SU-DHL-6 (cell line): ENCODE measurements at regions not wholly inside any gene's neighbourhood (a gene's known extent, or its start where the extent isn't known, plus 50 kb on each side); places are given as distances from the start of the nearest gene placed in this dataset.

Experiments
- EZH2phosphoT487 ChIP-seq: fragments of 200-600 bp; sonication (generic), shearing (Covaris generic); conservative IDR thresholded peaks from 2 replicates; pipeline ENCODE4 v1.6.1; 2018; ENCODE audit warnings: mild to moderate bottlenecking, antibody characterized with exemption, low read length, moderate library complexity, mixed read lengths
- TF ChIP-seq, protein P1 (sequence below): fragments of 200-600 bp; sonication (generic); IDR thresholded peaks from one replicate; pipeline ENCODE4 v1.5.1; 2017; ENCODE audit warnings: antibody characterized with exemption, mild to moderate bottlenecking, low read length, moderate library complexity; ENCODE audit not compliant: insufficient read depth, poor library complexity, severe bottlenecking

DNA sequence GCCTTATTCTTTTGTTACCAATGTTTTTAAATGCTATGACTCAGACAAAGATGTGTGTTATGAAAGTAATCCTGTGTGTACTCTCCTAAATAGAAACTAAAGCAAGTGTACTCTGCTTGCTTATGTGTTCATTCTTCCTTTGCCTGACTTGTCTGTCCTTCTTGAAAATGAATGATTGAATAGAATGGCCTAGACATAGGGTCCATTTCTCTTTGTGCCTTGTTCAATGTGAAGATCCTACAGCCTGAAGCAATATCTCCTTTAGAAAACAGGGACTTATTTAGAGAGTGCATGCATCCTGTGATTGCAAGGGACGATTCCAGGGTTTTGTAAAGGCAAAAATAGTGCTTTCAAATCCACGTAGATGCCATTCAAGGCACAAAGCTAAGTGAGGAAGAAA lies 343.6 kb upstream of the TACR3 start:
- no peak for TF ChIP-seq EZH2phosphoT487
- TF ChIP-seq, protein P1, sequence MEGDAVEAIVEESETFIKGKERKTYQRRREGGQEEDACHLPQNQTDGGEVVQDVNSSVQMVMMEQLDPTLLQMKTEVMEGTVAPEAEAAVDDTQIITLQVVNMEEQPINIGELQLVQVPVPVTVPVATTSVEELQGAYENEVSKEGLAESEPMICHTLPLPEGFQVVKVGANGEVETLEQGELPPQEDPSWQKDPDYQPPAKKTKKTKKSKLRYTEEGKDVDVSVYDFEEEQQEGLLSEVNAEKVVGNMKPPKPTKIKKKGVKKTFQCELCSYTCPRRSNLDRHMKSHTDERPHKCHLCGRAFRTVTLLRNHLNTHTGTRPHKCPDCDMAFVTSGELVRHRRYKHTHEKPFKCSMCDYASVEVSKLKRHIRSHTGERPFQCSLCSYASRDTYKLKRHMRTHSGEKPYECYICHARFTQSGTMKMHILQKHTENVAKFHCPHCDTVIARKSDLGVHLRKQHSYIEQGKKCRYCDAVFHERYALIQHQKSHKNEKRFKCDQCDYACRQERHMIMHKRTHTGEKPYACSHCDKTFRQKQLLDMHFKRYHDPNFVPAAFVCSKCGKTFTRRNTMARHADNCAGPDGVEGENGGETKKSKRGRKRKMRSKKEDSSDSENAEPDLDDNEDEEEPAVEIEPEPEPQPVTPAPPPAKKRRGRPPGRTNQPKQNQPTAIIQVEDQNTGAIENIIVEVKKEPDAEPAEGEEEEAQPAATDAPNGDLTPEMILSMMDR: no peak
